ENCODE measurements at regions not wholly inside any gene's neighbourhood (a gene's known extent, or its start where the extent isn't known, plus 50 kb on each side); places are given as distances from the start of the nearest gene placed in this dataset.

GRCh38 chr21:38591218-38591537, 92.9 kb upstream of the ERG start:
- in situ Hi-C loops (cut with MboI) (no loop called here), intact Hi-C loops (cut with micrococcal nuclease) (no loop called here)
- Histone ChIP-seq H4K20me1 (replicated peaks; ENCODE audit: control insufficient read depth, insufficient read depth, low read length) (no peaks in the 10 kb centered on the region), H3K9me1 (ENCODE audit: control insufficient read depth, insufficient read depth, low read length) (no peaks in the 10 kb centered on the region), H3K9ac (ENCODE audit: insufficient read depth in 1 of 2, low read depth in 2 of 2, low read length in 2 of 2) (no peak overlapping the region), H3K4me2 (ENCODE audit: insufficient read depth, low read length) (no peak overlapping the region), H3K4me1 (replicated peaks in 1 of 2; ENCODE audit: control insufficient read depth in 2 of 2, insufficient read depth in 2 of 2, low read length in 2 of 2) (no peaks in the 10 kb centered on the region), H3K79me2 (ENCODE audit: control insufficient read depth, insufficient read depth, low read length) (no peaks in the 10 kb centered on the region), H2AFZ (ENCODE audit: low read depth, low read length) (no peak overlapping the region), H3K9me3 (replicated peaks; ENCODE audit: control insufficient read depth, insufficient read depth, low read depth, low read length) (no peaks in the 10 kb centered on the region), H3K4me3 (no peak overlapping the region), H3K27ac (ENCODE audit: extremely low read depth, low read depth, low read length) (no peak overlapping the region), H3K36me3 (ENCODE audit: control insufficient read depth, insufficient read depth, low read length) (no peaks in the 10 kb centered on the region), H3K27me3 (ENCODE audit: control insufficient read depth in 2 of 2, insufficient read depth in 2 of 2, low read length in 2 of 2) (peaks cover 2 to 14% of the 10 kb centered on the region in 2 experiments; a peak in 2 of 5 replicates)
- CTCF ChIA-PET (ENCODE audit: low intra/inter-chr PET ratio) = no interaction called here
- TF ChIP-seq DDX20 (tag; IDR thresholded peaks at IDR 0.05; ENCODE audit: low read depth) (no peak), MTA1 (IDR thresholded peaks at IDR 0.05; ENCODE audit: borderline replicate concordance) (no peak), MED1 (CRISPR knock-in tag; IDR thresholded peaks at IDR 0.05; ENCODE audit: borderline replicate concordance) (no peak), HDGF (IDR thresholded peaks at IDR 0.05) (no peak), YBX1 (IDR thresholded peaks at IDR 0.05) (no peak), SFPQ (IDR thresholded peaks at IDR 0.05; ENCODE audit: low read depth, low read length) (no peak)
- TF ChIP-seq, protein P1, sequence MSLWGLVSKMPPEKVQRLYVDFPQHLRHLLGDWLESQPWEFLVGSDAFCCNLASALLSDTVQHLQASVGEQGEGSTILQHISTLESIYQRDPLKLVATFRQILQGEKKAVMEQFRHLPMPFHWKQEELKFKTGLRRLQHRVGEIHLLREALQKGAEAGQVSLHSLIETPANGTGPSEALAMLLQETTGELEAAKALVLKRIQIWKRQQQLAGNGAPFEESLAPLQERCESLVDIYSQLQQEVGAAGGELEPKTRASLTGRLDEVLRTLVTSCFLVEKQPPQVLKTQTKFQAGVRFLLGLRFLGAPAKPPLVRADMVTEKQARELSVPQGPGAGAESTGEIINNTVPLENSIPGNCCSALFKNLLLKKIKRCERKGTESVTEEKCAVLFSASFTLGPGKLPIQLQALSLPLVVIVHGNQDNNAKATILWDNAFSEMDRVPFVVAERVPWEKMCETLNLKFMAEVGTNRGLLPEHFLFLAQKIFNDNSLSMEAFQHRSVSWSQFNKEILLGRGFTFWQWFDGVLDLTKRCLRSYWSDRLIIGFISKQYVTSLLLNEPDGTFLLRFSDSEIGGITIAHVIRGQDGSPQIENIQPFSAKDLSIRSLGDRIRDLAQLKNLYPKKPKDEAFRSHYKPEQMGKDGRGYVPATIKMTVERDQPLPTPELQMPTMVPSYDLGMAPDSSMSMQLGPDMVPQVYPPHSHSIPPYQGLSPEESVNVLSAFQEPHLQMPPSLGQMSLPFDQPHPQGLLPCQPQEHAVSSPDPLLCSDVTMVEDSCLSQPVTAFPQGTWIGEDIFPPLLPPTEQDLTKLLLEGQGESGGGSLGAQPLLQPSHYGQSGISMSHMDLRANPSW (CRISPR knock-in tag; IDR thresholded peaks at IDR 0.05) = no peak
- WGBS (ENCODE audit: insufficient coverage, low coverage, missing lambda C conversion rate) = 0% methylated on average over 1 of the region's 1 CpG
- ATAC-seq (no peak), FAIRE-seq (no peak), DNase-seq (ENCODE audit: extremely low read depth in 1 of 4, low spot score in 3 of 4) (no peak)
- no TSS peak for BruUV-seq (replicated peaks)
- POLR2A ChIA-PET = interaction anchor here (0.6 to 1.1 kb wide), 2 partner anchors 14 to 883 kb away, joined by 3 to 4 read pairs; no protein-coding TSS in a partner anchor
